GM12891 (cell line): ENCODE measurements at regions not wholly inside any gene's neighbourhood (a gene's known extent, or its start where the extent isn't known, plus 50 kb on each side); places are given as distances from the start of the nearest gene placed in this dataset.

Experiments used
- PAX5 ChIP-seq: IDR thresholded peaks from 2 replicates; pipeline ENCODE4 v1.6.1; 2011; ENCODE audit warnings: low read length, moderate library complexity, mild to moderate bottlenecking; ENCODE audit not compliant: insufficient read depth, severe bottlenecking
- POLR2A ChIP-seq: IDR thresholded peaks from 2 replicates; pipeline ENCODE4 v1.6.1; 2011; ENCODE audit warnings: low read depth, low read length, control low read depth
- POLR2AphosphoS5 ChIP-seq: IDR thresholded peaks from 2 replicates; pipeline ENCODE4 v1.6.1; 2011; ENCODE audit warnings: low read depth, low read length, control low read depth
- POU2F2 ChIP-seq: IDR thresholded peaks from 2 replicates; pipeline ENCODE4 v1.6.1; 2011; ENCODE audit warnings: low read depth, mild to moderate bottlenecking, control low read depth, low read length, moderate library complexity
- SPI1 ChIP-seq: IDR thresholded peaks from 2 replicates; pipeline ENCODE4 v1.6.1; 2011; ENCODE audit warnings: low read depth, low read length, control low read depth
- TAF1 ChIP-seq: IDR thresholded peaks from 2 replicates; pipeline ENCODE4 v1.6.1; 2011; ENCODE audit warnings: low read depth, low read length, control low read depth

- TF ChIP-seq POU2F2 (no peak), POLR2AphosphoS5 (no peak), POLR2A (no peak), TAF1 (no peak), PAX5 (no peak), SPI1 (no peak)
These were observed 1961.9 kb upstream of the CELF4 start for GRCh38 chr18:39527465-39527864.
